HG03378 (cell line): ENCODE measurements at regions not wholly inside any gene's neighbourhood (a gene's known extent, or its start where the extent isn't known, plus 50 kb on each side); places are given as distances from the start of the nearest gene placed in this dataset.
"Not testable (repeated sequence)": the region's sequence is repeated elsewhere in the genome, so short reads cannot be mapped to it uniquely, and the experiment has no call there.

Experiments used
- ATAC-seq: cut with Tn5 transposase; IDR thresholded peaks from one replicate; pipeline ENCODE4 v1.9.1; 2021; ENCODE audit warnings: mild to moderate bottlenecking, moderate library complexity; ENCODE audit not compliant: unreplicated experiment

DNA sequence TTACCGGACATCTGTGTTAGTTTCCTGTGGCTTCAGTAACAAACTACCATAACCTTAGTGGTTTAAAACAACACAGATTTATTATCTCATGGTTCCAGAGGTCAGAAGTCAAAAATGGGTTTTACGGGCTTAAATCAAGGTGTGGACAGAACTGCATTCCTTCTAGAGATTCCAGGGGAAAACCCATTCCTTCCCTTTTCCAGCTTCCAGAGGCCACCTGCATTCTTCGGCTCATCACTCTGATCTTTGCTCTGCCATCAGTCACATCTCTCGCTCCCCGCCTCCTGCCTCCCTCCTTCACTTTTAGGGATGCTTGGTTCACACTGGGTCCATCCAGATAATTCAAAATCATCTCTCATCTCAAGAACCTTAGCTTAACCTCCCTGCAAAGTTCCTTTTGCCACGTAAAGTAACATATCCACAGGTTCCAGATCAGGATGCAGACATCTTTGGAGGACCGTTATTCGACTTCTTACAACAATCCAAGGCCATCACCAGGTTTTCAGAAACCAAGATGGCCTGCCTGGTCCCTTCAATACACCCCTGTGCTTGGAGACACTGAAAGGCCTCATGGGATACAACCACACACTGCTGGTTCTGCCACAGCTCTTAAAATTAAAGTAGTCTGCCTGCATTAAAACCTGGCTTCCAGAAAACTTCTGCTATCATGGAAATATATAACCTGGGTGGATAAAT, 225.9 kb upstream of the MYO3A start:
- ATAC-seq: no peak

DNA sequence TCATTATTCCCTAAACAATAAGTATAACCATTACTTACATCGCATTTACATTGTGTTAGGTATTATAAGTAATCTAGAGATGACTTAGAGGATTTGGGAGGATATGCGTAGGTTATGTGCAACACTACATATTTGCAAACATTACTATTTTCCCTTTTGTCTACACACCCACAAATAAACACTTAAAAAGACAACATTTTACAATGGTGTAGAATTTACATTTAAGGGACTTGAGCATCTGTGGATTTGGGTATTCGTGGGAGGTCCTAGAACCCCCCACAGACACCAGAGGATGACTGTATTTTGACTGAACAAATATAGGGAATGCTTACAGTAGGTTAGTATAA, 220.2 kb upstream of the MYO3A start:
- no peak for ATAC-seq

DNA sequence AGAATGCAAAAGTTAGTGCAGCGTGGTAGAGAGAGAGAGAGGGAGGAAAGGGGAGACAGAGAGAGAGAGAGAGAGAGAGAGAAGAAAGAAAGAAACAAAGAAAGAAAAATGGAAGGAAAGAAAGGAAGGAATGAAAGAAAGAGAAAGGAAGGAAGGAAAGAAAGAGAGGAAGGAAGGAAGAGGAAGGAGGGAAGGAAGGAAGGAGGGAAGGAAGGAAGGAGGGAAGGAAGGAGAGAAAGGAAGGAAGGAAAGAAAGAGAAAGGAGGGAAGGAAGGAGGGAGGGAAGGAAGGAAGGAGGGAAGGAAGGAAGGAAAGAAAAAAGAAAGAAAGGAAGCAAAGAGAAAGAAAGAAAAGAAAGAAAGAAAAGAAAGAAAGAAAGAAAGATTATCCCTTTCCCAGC, 209.8 kb upstream of the MYO3A start:
- no peak for ATAC-seq

DNA sequence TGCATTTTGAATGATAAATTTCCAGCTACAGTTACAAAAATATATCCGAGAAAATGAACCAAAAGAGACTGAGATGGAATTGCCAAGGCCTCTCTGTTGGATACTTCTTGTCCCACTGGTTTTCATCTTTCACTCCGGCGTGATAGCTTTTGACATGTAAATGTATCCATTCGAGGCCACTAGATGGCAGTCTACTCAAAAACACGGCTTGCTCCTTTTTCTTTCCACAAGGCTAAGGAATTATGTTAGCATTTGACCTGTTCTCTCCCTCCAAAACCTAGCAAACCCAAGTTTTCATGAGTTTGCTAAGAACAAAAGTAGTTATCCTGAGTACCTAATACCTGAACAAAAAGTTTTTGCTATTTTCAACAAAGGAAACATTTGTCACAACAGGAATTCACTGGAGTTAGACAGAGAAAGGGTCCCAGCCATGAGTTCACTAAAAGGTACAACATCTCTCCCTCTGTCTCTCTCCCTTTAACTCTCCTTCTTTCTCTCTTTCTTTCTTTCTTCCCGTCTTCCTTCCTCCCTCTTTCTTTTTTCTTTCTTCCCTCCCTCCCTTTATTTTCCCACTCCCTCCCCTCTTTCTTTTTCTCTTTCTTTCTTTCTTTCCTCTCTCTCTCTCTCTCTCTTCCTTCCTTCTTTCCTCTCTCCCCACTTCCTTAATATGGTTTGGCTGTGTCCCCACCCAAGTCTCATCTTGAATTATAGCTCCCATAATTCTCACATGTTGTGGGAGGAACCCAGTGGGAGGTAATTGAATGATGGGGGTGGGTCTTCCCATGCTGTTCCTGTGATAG, 207.9 kb upstream of the MYO3A start:
- peak; percentile 73 for ATAC-seq

DNA sequence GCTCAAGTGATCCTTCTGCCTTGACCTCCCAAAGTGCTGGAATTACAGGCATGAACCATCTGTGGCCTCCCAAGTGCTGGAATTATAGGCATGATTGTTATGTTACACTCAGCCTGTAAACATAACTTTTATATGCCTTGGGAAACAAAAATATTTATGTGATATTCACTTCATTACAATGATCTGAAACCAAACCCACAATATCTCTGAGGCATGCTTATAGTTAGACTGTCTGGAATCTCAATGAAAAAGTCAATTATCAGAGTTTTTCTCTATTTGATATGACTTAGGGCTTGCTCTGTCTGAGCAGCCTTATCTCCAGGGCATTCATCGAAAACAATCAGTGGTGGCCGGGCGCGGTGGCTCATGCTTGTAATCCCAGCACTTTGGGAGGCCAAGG, 195.3 kb upstream of the MYO3A start:
- ATAC-seq: no peak

DNA sequence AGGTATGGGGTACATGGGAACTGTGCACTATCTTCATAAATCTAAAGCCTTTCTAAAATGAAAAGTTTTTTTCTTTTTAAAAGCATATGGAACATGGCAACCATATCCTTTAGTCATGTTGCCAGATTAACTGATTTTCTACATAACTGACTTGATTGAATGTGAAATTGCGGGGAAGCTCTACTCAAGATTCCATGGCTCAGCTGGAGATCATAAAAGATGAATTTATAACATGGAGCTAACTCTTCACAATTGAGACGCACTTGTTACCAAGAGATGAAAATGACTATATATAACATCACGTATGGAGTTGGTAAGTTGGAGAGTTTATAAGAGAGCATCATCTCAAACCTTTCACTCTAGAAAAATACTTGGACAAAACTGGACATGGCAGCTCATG, 190.2 kb upstream of the MYO3A start:
- ATAC-seq: no peak

DNA sequence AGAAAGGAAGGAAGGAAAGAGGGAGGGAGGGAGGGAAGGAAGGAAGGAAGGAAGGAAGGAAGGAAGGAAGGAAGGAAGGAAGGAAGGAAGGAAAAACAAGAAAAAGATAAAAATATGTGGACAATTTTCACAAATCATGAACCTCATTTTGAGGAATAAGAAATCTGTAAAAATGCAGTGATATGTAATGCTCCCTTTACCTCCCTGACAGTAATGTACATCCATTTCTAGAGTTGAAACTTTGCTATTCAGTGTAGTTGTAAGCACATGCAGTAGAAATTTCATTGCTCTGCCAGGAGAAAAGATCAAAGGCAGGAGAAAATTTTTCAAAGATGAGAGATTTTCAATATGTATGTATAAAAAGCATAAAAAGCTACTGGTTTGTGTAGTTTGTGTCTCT, 189.5 kb upstream of the MYO3A start:
- no peak for ATAC-seq

DNA sequence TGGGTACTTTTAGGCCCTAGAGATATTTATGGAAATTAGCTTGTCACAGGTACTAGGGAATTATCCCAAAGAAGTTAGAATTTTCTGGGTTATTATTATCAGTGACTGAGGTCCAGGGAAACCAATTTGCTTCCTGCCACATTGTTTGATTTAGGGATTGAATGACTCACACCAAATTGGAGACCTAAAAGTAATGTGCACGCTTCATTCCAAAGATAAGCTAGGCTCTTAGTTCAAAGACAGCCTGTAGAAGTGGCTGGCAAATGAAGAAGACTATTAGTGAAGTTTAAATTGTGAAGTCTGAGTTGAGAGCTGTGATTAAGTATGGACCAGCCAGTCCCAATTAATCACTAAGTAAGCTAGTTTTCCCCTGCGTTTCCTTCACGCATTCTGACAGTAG, 188.1 kb upstream of the MYO3A start:
- ATAC-seq: no peak

DNA sequence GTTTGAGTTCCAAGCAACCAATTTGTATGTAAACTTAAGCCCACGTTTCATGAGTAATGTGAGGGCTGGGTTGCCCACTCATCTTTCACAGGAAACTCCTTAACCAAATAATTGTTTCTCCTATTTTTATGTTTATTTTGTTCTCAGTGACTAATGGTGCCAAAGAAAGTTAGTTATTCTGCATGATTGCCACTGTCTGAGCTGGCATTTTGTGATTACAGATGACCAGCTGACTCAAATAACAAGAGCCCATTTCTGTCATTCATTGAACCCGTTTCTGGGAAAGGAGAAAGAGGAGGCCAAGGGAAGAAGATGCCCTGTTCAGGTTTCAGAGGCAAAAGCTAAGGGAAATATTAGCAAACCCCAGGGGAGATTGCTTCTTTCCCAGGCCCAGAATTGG, 186.9 kb upstream of the MYO3A start:
- ATAC-seq: no peak

DNA sequence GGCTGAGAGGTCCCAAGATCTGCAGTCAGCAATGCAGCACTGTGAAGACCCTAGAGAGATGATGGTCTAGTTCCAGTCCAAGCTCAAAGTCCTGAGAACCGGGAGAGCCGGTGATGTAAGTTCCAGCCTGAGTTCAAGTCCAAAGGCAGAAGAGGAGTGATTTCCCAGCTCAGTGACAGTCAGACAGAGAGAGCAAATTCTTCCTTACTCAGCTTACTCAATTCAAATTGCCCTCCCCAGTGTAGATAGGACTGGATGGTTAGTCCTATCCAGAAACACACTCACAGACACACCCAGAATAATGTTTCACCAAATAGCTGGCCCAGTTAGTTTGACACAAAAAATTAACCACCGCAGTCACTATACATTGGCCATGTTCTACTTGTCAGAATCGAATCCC, 185.5 kb upstream of the MYO3A start:
- ATAC-seq: no peak

DNA sequence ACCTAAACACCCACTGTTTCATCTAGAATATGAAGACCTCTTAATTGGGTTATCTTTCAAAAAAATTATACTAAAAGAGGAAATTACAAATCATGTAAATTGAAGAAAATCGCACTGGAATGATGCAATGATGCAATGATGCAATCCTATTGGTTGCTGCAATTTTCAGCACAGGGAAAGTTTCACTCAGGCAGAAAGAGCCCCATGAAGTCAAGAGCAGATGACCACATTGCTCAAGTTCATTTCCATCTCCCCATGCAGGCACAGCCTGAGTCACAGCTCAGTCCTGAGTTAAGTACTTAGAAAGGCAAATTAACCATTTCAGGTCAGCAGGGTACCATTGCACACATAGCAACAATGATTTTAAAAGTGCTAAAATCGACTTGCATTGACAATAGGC, 180.3 kb upstream of the MYO3A start:
- no peak for ATAC-seq

DNA sequence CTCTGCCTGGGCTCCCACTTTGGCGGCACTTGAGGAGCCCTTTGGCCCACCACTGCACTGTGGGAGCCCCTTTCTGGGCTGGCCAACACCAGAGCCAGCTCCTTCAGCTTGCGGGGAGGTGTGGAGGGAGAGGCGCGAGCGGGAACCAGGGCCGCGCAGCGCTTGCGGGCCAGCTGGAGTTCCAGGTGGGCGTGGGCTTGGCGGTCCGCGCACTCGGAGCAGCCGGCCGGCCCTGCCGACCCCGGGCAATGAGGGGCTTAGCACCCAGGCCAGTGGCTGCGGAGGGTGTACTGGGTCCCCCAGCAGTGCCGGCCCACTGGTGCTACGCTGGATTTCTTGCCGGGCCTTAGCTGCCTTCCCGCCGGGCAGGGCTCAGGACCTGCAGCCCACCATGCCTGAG, 178.2 kb upstream of the MYO3A start:
- ATAC-seq: not testable (repeated sequence)

DNA sequence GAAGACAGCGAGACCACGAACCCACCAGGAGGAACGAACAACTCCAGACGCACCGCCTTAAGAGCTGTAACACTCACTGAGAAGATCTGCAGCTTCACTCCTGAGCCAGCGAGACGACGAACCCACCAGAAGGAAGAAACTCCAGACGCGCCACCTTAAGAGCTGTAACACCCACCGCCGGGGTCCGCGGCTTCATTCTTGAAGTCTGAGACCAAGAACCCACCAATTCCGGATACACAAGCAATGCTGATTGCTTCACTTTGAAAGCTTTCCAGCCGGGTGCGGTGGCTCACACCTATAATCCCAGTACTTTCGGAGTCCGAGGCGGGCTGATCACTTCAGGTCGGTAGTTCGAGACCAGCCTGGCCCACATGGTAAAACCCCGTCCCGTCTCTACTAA, 177.2 kb upstream of the MYO3A start:
- no peak for ATAC-seq

DNA sequence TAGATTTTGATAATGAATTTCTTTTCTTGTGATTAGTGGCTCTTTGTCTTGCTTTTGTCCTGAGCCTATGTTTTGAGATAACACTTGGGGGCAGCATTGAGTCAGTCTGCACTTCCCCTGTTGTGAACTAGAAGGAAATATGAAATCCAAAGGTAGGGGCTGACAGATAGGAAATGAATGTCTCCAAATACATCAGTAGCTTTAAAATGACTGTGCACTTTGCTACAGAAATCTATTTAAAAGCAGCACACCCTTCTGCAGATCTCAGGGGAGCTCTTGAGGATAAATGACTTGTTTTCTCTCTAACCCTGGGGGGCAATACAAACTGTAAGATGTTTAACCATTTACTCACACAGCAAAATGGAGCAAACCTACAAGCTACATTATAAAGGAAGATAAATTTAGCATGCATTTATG, 176.0 kb upstream of the MYO3A start:
- no peak for ATAC-seq

DNA sequence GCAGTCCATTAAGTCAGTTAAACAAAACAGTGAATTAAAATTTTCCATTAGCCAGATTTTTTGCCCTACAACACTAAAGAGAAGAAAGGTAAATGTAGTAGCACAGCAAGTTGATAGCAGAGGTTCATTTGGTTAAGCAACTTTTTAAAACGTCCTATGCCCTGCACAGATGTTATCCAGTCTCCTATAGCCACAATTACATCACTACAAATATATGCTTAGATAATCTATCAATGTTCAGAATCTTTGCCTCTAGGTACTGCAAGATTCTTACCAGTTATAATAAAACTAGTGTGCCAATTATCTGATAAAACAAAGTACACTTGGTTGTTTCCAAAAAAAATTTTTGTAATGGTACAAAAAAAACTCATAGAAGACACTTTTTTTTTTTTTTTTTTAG, 175.5 kb upstream of the MYO3A start:
- no peak for ATAC-seq

DNA sequence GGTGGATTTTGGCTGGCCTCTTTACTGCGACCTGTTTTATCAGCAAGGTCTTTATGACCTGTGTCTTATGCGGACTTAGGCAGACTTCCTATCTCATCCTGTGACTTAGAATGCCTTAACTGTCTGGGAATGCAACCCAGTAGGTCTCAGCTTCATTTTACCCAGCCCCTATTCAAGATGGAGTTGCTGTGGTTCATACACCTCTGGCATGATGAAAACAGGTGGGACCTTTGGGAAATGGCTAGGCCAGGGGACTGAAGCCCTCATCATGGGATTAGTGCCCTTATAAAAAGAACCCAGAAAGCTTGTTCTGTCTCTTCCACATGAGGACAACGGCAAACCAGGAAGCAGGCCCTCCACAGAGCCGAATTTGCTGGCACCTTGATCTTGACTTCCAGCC, 172.1 kb upstream of the MYO3A start:
- no peak for ATAC-seq

DNA sequence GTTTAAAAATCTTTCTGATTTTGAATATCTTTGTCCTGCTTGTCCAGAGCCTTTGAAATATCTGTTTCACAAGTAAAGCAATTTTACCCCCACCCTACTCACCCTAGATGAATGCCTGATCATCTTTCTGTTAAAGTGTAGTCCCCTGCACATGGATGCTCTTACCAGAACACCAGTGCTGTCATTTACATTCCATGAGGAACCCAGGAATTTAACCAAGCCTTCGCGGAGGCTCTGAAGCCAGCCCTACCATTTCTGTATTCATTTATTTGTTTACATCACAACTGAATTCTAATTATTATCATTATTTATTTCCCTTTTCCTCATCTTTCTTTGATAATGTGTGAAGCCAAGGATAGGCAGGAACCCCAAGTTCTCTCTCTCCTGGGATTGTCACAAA, 167.8 kb upstream of the MYO3A start:
- ATAC-seq: no peak

DNA sequence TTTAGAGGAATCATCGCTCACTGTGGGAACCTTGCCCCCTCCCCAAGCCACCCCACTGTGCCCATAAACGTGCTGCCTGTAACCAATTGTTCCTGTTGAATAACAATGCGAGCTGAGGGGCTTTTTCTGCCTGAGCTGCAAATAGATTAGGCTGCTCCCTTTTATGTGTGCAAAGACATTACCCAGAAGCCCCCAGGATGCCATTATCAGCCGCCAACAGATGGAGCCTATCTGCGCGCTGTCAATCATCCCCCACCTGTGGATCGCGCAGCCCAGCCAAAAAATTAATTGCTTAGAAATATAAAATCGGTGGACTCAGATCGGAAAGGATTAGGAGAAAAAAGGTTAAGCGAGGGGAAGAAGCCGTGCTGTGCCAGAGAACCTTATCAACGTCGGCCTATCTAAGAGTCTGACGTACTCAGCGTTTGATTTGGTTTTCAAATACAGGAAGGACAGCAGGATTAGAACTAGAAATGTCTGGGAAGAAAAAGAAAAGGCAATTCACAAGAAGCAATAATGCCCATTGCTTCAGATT, 167.3 kb upstream of the MYO3A start:
- ATAC-seq: no peak

DNA sequence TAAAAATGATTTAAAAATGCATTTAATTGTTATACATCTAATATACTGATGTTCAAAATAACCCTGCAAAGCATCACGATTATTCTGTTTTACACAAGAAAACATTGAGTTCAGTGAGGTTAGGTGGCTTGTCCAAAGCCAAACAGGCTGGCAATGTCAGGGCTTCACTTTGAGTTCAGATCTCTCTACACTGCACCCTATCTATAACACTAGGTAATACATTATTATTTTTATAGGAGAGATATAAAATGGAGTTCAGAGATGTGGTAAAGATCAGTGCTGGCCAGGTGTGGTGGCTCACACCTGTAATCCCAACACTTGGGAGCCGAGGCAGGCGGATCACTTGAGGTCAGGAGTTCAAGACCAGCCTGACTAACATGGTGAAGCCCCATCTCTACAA, 165.9 kb upstream of the MYO3A start:
- no peak for ATAC-seq

DNA sequence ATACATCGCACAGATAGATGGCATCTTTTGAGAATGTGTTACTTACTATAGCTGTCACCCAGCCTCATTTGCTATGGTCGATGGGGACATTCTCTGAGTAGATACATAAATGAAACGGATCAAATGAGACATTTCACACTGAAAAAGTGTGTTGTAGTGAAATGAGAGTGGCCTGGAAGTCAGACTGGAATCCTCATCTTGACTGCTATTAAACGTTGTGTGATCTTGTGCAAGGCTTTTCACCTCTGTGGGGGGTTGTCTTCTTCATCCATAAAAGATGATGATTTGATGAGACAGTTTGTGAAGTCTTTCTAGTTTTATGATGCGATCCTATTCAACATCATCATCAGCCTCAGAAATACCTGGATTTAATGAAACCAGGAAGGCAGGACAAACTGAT, 155.4 kb upstream of the MYO3A start:
- ATAC-seq: no peak

DNA sequence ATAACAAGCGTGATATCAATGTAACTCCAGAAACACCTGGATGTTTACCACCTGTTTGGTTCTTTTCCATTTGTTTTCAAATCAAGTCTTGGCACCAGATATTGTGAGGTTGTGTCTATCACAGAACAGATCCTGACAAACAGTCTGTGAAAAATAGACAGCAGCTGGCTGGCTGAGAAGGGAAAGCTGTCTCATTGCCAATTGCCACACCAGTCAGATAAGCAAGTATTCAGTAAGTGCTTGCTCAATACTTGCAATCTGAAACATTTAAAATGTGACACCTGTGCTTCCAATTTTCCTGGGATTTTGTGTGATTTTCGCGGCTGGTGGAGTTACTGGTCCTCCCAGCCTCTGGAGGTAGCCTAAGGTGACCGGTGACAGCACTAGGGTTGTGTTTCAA, 147.9 kb upstream of the MYO3A start:
- ATAC-seq: no peak

DNA sequence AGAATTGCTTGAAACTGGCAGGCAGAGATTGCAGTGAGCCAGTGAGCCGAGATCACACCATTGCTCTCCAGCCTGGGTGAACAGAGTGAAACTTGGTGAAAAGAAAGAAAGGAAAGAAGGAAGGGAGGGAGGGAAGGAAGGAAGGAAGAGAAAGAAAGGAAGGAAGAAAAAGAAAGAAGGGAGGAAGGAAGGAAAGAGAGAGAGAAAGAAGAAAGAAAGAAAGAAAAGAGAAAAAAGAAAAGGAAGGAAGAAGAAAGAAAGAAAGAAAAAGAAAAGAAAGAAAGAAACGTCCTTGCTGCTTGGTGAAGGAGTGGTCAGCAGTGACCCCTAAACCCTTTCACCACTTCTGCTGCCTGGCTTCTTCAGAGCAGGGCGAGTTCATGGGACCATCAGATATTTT, 147.1 kb upstream of the MYO3A start:
- no peak for ATAC-seq
